ENCODE measurements at regions not wholly inside any gene's neighbourhood (a gene's known extent, or its start where the extent isn't known, plus 50 kb on each side); places are given as distances from the start of the nearest gene placed in this dataset.

- no peak overlapping the region for H3K4me3 ChIP-seq (ENCODE audit: low read depth, low read length)
- no peak for DNase-seq (ENCODE audit: low read depth)
- TF ChIP-seq, protein P1, sequence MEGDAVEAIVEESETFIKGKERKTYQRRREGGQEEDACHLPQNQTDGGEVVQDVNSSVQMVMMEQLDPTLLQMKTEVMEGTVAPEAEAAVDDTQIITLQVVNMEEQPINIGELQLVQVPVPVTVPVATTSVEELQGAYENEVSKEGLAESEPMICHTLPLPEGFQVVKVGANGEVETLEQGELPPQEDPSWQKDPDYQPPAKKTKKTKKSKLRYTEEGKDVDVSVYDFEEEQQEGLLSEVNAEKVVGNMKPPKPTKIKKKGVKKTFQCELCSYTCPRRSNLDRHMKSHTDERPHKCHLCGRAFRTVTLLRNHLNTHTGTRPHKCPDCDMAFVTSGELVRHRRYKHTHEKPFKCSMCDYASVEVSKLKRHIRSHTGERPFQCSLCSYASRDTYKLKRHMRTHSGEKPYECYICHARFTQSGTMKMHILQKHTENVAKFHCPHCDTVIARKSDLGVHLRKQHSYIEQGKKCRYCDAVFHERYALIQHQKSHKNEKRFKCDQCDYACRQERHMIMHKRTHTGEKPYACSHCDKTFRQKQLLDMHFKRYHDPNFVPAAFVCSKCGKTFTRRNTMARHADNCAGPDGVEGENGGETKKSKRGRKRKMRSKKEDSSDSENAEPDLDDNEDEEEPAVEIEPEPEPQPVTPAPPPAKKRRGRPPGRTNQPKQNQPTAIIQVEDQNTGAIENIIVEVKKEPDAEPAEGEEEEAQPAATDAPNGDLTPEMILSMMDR (conservative IDR thresholded peaks at IDR 0.05; ENCODE audit: low read depth, low read length), result no peak
Observed at GRCh38 chr6:113754291-113754690, 102.9 kb upstream of the MARCKS start.

- no peak overlapping the region for H3K4me3 ChIP-seq (ENCODE audit: low read depth, low read length)
- TF ChIP-seq, protein P1 (conservative IDR thresholded peaks at IDR 0.05; ENCODE audit: low read depth, low read length), result no peak
- no peak for DNase-seq (ENCODE audit: low read depth)
Observed at GRCh38 chr6:113755449-113756289, 101.5 kb upstream of the MARCKS start.

DNA sequence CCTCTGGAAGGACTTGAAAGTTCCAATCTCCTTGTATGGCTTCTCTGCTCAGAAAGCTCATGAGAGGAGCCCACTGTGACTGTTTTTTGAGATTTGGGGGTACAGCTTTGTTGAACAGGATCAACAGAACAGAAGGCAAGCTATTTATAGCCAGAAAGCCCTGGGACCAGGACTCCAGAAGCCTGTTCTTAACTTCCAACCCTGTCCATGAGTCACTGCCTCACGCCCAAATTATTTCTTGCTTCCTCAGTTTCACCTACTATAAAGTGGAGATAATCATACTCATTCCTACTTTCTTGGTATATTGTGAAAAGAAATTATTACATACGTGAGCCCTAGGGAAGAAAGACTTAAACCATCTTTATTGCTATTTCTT lies 100.9 kb upstream of the MARCKS start:
- no peak for DNase-seq (ENCODE audit: low read depth)
- TF ChIP-seq, protein P1 (conservative IDR thresholded peaks at IDR 0.05; ENCODE audit: low read depth, low read length), result no peak
- no peak overlapping the region for H3K4me3 ChIP-seq (ENCODE audit: low read depth, low read length)

GRCh38 chr6:113758214-113758613 lies 98.9 kb upstream of the MARCKS start:
- TF ChIP-seq, protein P1 (conservative IDR thresholded peaks at IDR 0.05; ENCODE audit: low read depth, low read length), result no peak
- no peak overlapping the region for H3K4me3 ChIP-seq (ENCODE audit: low read depth, low read length)
- DNase-seq (ENCODE audit: low read depth), result no peak

DNA sequence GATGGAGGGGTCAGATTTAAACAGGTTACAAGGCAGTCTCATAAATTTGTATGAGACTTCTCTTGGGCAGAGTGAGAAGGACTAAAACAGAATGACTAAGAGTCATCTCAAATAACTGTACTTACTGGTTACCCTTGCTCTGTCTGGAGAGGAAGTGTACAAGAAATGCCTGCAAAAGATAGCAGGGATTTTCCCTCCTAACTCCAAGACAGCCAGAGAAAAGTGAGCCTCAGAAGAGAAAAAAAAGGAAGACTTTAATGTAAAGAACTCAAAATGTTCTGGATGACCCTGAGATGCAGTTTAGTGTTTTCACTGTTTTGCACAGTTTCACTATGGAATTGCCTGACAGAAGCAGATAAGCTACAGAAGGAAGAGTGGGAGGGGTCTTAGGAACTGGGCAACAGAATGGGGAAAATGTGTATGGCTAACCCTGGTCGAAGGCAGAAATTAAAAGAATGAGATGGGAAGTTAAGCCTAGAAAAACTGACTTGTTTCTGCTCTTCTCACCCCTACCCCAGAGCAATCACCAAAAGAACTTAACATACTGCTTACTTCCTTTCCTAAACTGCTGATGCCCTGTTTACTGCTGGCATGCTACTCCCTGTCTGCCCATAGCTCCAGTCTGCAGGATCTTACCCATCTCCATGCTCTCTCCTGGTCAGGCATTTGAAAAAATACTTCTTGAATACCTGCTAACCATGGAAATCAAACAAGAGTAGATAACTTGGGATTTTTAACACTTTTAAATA lies 98.1 kb upstream of the MARCKS start:
- no peak overlapping the region for H3K4me3 ChIP-seq (ENCODE audit: low read depth, low read length)
- DNase-seq (ENCODE audit: low read depth), result no peak
- TF ChIP-seq, protein P1 (conservative IDR thresholded peaks at IDR 0.05; ENCODE audit: low read depth, low read length), result no peak

- DNase-seq (ENCODE audit: low read depth), result no peak
- TF ChIP-seq, protein P1 (conservative IDR thresholded peaks at IDR 0.05; ENCODE audit: low read depth, low read length), result no peak
Observed at GRCh38 chr6:113762641-113763040, 94.5 kb upstream of the MARCKS start.

More at GRCh38 chr6:113762641-113763040, 94.5 kb upstream of the MARCKS start:
- no peak overlapping the region for H3K4me3 ChIP-seq (ENCODE audit: low read depth, low read length)
